Dendritic cell treated with granulocyte-macrophage colony-stimulating factor and Interleukin-4, amounts not matched to agents 40 ng/mL and 50 ng/mL, for 4 days (primary cell): ENCODE measurements at regions not wholly inside any gene's neighbourhood (a gene's known extent, or its start where the extent isn't known, plus 50 kb on each side); places are given as distances from the start of the nearest gene placed in this dataset.

Source experiments
- H3K27ac Mint-ChIP-seq: one replicate; pipeline ENCODE4 v1.8.0; 2022; ENCODE audit warnings: mild to moderate bottlenecking, mixed read lengths
- H3K27me3 Mint-ChIP-seq: one replicate; pipeline ENCODE4 v1.8.0; 2022; ENCODE audit warnings: mild to moderate bottlenecking, mixed read lengths
- H3K36me3 Mint-ChIP-seq: one replicate; pipeline ENCODE4 v1.8.0; 2022; ENCODE audit warnings: low read depth, mixed read lengths
- H3K4me1 Mint-ChIP-seq: one replicate; pipeline ENCODE4 v1.8.0; 2022; ENCODE audit warnings: low read depth, mixed read lengths
- H3K4me3 Mint-ChIP-seq: one replicate; pipeline ENCODE4 v1.8.0; 2022; ENCODE audit warnings: mild to moderate bottlenecking, moderate library complexity, mixed read lengths
- H3K9me3 Mint-ChIP-seq: one replicate; pipeline ENCODE4 v1.8.0; 2022; ENCODE audit warnings: mixed read lengths
- intact Hi-C: fragments of 100-400 bp; cut with micrococcal nuclease; formaldehyde crosslinking; loops from one replicate; pipeline ENCODE4 v1.15.0; 2022

DNA sequence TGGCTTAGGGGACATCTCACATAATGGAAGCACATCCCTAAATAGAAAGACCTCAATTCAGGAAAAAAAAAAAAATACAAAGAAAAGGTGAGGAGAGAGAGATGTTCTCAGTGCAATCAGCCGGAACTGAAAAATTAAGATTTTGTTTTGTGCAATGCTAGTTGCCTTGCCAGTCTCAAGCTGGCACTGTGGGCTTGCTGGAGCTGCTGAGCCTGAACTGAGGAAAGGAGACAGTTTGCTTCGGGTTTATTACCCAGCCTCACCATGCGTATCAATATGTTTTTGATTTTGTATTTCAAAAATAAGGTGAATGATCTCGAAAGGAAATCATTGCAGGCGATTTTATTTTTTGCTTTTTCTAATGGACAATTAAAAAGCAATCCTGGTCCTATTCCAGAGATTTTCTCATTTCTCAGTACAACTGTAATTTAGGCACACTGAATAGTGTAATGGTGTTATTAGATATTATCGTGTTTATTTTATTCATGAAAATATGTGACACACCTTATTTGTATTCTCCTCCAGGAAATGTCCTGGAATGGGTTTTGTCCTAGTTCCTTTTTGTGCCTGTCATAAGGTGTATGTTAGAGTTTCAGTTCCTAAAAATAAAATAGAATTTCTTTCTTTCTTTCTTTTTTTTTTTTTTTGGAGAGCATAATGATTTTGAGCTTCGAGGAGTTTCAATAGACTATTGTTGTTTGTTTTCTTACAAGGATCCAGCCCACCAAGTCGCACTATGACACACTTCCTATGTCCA is 72.8 kb upstream of the ZEB2 start:
- Mint-ChIP-seq H3K27ac (no peak overlapping the region), H3K36me3 (no peaks in the 10 kb centered on the region), H3K4me3 (no peak overlapping the region), H3K27me3 (no peaks in the 10 kb centered on the region), H3K4me1 (peaks cover 32% of the 10 kb centered on the region), H3K9me3 (no peaks in the 10 kb centered on the region)
- intact Hi-C loops = no loop called here

- no peaks in the 10 kb centered on the region for H3K36me3 Mint-ChIP-seq
- peaks cover 37% of the 10 kb centered on the region for H3K4me1 Mint-ChIP-seq
- intact Hi-C loops = loop anchor here (10.0 kb wide), 1 partner anchor 53 kb away; no protein-coding TSS in a partner anchor
- no peaks in the 10 kb centered on the region for H3K9me3 Mint-ChIP-seq
- H3K4me3 Mint-ChIP-seq = no peak overlapping the region
- H3K27me3 Mint-ChIP-seq = no peaks in the 10 kb centered on the region
- peak overlapping the region; percentile 36 for H3K27ac Mint-ChIP-seq
These were observed 67.4 kb upstream of the ZEB2 start for GRCh38 chr2:144587306-144587705.

GRCh38 chr2:144586476-144586875 is 66.6 kb upstream of the ZEB2 start:
- H3K4me1 Mint-ChIP-seq = peaks cover 37% of the 10 kb centered on the region
- intact Hi-C loops = loop anchor here (10.0 kb wide), 1 partner anchor 52 kb away; no protein-coding TSS in a partner anchor
- H3K27me3 Mint-ChIP-seq = no peaks in the 10 kb centered on the region
- no peaks in the 10 kb centered on the region for H3K9me3 Mint-ChIP-seq
- H3K4me3 Mint-ChIP-seq = no peak overlapping the region
- no peak overlapping the region for H3K27ac Mint-ChIP-seq
- H3K36me3 Mint-ChIP-seq = no peaks in the 10 kb centered on the region

- Mint-ChIP-seq H3K4me1 (peaks cover 35% of the 10 kb centered on the region), H3K27ac (no peak overlapping the region), H3K9me3 (no peaks in the 10 kb centered on the region), H3K4me3 (no peak overlapping the region), H3K36me3 (no peaks in the 10 kb centered on the region), H3K27me3 (no peaks in the 10 kb centered on the region)
- intact Hi-C loops = loop anchor here (10.0 kb wide), 1 partner anchor 49 kb away; no protein-coding TSS in a partner anchor
These were observed 64.0 kb upstream of the ZEB2 start for GRCh38 chr2:144583741-144584453.

DNA sequence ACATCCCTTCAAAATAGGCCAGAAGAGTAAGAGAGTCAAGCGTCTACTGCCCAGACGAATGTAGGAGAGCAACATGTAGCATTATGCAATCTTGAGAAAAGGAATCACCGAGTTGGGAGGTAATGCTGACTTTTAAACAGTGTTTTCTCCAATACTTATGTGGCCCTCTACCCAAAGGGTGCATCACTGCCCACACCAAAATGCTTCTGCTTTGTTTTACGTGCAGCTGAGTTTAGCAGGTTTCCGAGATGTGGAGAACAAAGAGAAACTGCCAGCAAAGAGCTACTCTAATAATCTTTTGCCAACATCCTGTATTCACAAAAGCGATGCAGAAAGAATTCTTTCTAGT is 63.4 kb upstream of the ZEB2 start:
- Mint-ChIP-seq H3K27me3 (no peaks in the 10 kb centered on the region), H3K27ac (no peak overlapping the region), H3K9me3 (no peaks in the 10 kb centered on the region), H3K4me1 (peaks cover 35% of the 10 kb centered on the region), H3K36me3 (no peaks in the 10 kb centered on the region), H3K4me3 (no peak overlapping the region)
- intact Hi-C loops = loop anchor here (10.0 kb wide), 1 partner anchor 49 kb away; no protein-coding TSS in a partner anchor

DNA sequence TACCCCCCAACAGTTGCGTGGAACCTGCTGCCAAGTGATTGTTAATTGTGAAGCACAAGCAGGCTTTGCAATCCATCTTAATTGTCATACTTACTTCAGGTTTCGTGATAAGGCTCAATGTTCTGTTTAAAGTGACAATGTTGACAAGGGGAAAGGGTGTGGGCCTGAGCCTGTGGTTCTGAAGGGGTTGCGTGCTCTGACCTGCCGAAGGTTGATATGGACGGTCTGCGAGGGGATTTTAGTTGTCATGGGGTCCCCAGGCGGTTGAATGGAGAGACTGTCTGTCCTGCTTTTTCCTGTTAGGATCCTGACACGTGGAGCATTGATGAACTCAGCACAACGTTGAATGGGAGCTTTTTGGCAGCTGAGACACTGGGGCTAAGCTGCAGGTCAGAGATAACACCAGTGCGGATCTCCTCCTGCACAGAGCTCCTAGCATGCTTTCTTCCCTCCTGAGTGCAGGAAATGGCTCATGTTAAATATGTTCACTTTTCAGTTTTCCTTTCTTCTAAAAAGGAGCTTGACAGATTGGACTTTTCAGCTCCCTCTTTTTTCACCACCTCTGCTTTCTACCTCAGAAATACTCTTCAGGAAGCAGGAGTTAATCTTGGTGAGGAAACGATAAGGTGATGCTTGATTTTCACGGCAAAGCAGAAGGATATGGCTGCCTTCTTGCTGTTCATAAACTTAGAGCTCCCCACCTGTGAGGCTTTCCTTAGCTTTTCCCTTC is 62.9 kb upstream of the ZEB2 start:
- peaks cover 35% of the 10 kb centered on the region for H3K4me1 Mint-ChIP-seq
- no peak overlapping the region for H3K4me3 Mint-ChIP-seq
- no peaks in the 10 kb centered on the region for H3K27me3 Mint-ChIP-seq
- H3K27ac Mint-ChIP-seq = no peak overlapping the region
- H3K36me3 Mint-ChIP-seq = no peaks in the 10 kb centered on the region
- no peaks in the 10 kb centered on the region for H3K9me3 Mint-ChIP-seq
- intact Hi-C loops = loop anchor here (10.0 kb wide), 1 partner anchor 48 kb away; no protein-coding TSS in a partner anchor

GRCh38 chr2:144580521-144581161 is 60.7 kb upstream of the ZEB2 start:
- Mint-ChIP-seq H3K27ac (no peak overlapping the region), H3K27me3 (no peaks in the 10 kb centered on the region), H3K4me1 (peaks cover 33% of the 10 kb centered on the region), H3K9me3 (no peaks in the 10 kb centered on the region), H3K36me3 (no peaks in the 10 kb centered on the region), H3K4me3 (no peak overlapping the region)
- intact Hi-C loops = loop anchor here (10.0 kb wide), 1 partner anchor 46 kb away; no protein-coding TSS in a partner anchor

DNA sequence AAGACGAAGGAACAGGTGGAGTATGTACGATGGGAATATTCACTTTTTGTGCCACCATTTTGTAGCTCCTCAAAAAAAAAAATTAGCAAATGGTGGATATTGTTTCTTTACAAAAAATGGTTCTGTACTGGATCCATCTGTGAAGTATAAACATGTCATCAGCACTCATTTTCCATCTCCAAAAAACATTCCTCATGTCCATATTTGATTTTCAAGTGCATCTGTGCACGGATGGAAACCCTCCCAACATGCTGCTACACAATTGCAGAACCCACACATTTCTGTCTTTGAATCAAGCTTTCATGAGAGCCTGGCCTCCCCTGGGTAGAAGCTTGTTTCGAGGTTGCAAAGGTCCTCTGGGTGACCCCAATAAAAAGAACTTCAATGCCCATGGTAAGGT is 59.6 kb upstream of the ZEB2 start:
- no peaks in the 10 kb centered on the region for H3K36me3 Mint-ChIP-seq
- intact Hi-C loops = no loop called here
- H3K4me1 Mint-ChIP-seq = peaks cover 29% of the 10 kb centered on the region
- H3K27me3 Mint-ChIP-seq = no peaks in the 10 kb centered on the region
- H3K4me3 Mint-ChIP-seq = no peak overlapping the region
- no peak overlapping the region for H3K27ac Mint-ChIP-seq
- no peaks in the 10 kb centered on the region for H3K9me3 Mint-ChIP-seq

GRCh38 chr2:144578099-144578498 is 58.2 kb upstream of the ZEB2 start:
- no peak overlapping the region for H3K27ac Mint-ChIP-seq
- H3K9me3 Mint-ChIP-seq = no peaks in the 10 kb centered on the region
- H3K27me3 Mint-ChIP-seq = no peaks in the 10 kb centered on the region
- intact Hi-C loops = no loop called here
- no peaks in the 10 kb centered on the region for H3K36me3 Mint-ChIP-seq
- H3K4me3 Mint-ChIP-seq = no peak overlapping the region
- peaks cover 19% of the 10 kb centered on the region for H3K4me1 Mint-ChIP-seq

DNA sequence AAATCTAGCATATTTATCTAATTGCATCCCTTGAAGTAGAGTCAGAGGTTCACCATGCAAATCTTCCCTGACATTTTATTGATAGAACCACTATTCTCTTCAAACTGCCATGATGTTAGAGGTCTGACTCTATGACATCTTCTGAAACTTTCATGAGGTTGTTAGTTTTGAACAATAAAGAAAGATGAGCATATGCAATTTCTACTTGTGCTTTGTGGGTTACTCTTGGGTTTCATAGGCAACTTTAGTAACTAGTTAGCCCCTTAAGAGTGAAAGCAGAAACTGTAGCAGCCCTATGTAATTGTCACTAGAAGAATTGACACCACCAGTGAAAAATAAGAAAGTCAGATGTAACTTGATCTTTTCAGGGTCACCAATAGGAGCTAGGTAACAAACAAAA is 53.1 kb upstream of the ZEB2 start:
- no peaks in the 10 kb centered on the region for H3K4me1 Mint-ChIP-seq
- no peak overlapping the region for H3K27ac Mint-ChIP-seq
- H3K36me3 Mint-ChIP-seq = no peaks in the 10 kb centered on the region
- H3K27me3 Mint-ChIP-seq = no peaks in the 10 kb centered on the region
- peaks cover 7% of the 10 kb centered on the region for H3K9me3 Mint-ChIP-seq
- intact Hi-C loops = no loop called here
- no peak overlapping the region for H3K4me3 Mint-ChIP-seq

DNA sequence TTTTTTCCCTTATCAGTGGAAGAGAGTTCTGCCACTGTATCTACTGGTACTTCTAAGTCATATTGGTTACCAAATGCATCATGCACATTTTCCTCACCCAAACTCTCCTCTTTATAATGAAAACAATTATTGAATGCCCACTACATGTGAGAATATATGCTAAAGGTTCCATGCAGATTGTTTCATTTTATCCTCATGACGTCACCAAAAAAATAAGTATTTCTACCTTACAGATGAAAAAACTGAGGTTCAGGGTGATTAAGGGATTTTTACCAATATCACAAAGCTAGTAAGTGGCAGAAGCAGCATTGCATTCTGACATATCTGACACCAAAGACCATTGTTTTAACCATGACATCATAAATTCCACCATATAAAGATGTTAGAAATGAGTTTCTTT is 51.9 kb upstream of the ZEB2 start:
- Mint-ChIP-seq H3K9me3 (peaks cover 7% of the 10 kb centered on the region), H3K36me3 (no peaks in the 10 kb centered on the region), H3K4me3 (no peak overlapping the region), H3K27ac (no peak overlapping the region), H3K4me1 (no peaks in the 10 kb centered on the region), H3K27me3 (no peaks in the 10 kb centered on the region)
- intact Hi-C loops = no loop called here

DNA sequence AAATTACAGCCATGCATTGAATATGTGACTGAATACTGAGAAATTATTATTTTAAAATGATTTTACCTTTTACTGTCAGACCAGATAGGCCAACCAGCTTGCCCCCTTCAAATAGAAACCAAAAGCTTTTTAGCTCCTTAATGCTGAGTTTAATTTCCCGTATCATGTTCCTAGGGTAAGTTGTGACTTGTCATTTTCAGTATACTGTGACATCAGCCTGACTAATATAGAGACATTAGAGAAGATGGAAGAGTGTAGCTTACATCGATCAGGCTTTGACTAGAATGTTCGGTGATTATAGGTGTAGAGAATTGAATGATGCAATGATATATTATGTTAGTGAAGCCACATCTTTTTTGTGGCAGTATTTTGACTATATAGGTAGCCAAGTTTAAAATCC is 50.6 kb upstream of the ZEB2 start:
- no peaks in the 10 kb centered on the region for H3K4me1 Mint-ChIP-seq
- H3K36me3 Mint-ChIP-seq = no peaks in the 10 kb centered on the region
- no peak overlapping the region for H3K4me3 Mint-ChIP-seq
- no peak overlapping the region for H3K27ac Mint-ChIP-seq
- intact Hi-C loops = no loop called here
- peaks cover 8% of the 10 kb centered on the region for H3K9me3 Mint-ChIP-seq
- H3K27me3 Mint-ChIP-seq = no peaks in the 10 kb centered on the region
